HG03095 (cell line): ENCODE measurements at regions not wholly inside any gene's neighbourhood (a gene's known extent, or its start where the extent isn't known, plus 50 kb on each side); places are given as distances from the start of the nearest gene placed in this dataset.
A peak's percentile ranks its signal among the peaks of the same experiment; 100 is the strongest.

Experiments
- ATAC-seq: cut with Tn5 transposase; IDR thresholded peaks from one replicate; pipeline ENCODE4 v1.9.1; 2021; ENCODE audit warnings: moderate library complexity; ENCODE audit not compliant: unreplicated experiment

- ATAC-seq = no peak
Observed at GRCh38 chr4:152100379-152101201, 339.8 kb upstream of the GATB start.

- no peak for ATAC-seq
Observed at GRCh38 chr4:152099981-152100378, 339.2 kb upstream of the GATB start.

GRCh38 chr4:152099555-152099954 lies 338.7 kb upstream of the GATB start:
- no peak for ATAC-seq

GRCh38 chr4:152099061-152099425 lies 338.2 kb upstream of the GATB start:
- no peak for ATAC-seq

- ATAC-seq = no peak
Observed at GRCh38 chr4:152098365-152099060, 337.7 kb upstream of the GATB start.

DNA sequence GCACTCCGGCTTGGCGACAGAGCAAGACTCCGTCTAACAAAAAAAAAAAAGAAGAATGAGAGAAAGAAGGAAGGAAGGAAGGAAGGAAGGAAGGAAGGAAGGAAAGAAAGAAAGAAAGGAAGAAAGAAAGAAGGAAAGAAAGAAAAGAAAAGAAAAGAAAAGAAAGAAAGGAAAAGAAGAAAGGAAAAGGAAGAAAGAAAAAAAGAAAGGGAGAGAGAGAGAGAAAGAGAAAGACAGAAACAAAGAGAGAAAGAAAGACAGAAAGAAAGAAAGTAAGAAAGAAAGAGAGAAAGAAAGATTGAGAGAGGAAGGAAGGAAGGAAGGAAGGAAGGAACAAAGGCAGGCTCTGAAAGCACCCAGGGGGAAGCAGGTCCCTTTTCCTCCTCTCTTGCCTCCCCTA lies 336.6 kb upstream of the GATB start:
- ATAC-seq = no peak

- ATAC-seq = no peak
Observed at GRCh38 chr4:152095701-152096070, 334.9 kb upstream of the GATB start.

GRCh38 chr4:152094970-152095700 lies 334.3 kb upstream of the GATB start:
- no peak for ATAC-seq

- ATAC-seq = no peak
Observed at GRCh38 chr4:152091405-152091804, 330.6 kb upstream of the GATB start.

DNA sequence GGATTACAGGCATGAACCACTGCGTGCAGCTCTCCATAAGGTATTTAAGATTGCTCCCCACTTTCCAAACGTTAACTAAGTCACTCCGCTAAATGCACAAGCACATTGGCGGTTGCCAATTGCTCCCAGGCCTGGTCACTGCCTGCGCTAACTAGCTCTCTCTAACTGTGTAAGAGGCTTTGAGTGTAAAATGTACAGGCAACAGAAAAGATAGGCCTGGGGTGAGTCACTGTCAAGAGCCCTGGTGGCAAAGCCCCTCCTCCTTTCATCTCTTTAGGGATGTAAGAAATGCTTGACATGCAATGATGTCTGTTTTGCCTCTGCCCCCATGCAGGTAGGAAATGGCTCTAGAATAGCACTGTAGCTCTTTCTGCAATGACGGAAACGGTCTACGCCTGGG lies 329.7 kb upstream of the GATB start:
- ATAC-seq = no peak

DNA sequence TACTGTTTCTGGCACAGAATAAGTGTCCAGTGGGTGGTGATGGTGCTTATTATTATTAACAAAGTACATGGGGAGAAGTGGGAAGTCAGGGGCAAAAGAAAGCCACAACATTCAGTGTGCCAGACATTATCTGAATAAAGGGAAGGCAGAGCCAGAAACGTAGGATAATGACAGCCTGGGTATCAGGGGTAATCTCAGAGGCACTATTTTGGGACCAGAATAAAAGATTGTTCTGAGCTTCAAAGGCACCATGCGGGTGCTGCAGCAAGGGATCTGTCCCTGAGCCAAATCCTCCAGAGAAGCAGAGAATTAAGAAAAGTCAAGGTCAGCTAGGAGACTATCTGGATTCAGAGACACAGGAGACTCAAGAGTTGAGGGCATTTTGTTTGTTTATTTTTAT lies 328.8 kb upstream of the GATB start:
- no peak for ATAC-seq

DNA sequence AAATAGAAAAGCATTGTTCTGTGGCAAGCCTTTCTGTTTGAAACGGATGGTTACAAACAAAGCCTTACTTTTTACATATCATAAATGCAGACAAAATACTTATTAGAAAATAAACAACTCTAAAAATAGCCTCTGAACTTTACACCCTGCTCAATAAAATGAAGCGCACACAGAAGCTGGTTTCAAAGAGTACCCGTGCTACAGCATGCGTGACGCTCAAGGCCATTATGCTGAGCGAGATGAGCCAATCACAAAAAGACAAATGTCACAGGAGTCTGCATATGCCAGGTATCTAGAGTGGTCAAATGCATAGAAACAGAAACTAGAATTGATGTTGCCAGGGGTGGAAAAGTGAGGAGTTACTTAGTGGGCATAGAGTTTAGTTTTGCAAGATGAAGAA lies 326.5 kb upstream of the GATB start:
- no peak for ATAC-seq

GRCh38 chr4:152085657-152086056 lies 324.9 kb upstream of the GATB start:
- no peak for ATAC-seq

DNA sequence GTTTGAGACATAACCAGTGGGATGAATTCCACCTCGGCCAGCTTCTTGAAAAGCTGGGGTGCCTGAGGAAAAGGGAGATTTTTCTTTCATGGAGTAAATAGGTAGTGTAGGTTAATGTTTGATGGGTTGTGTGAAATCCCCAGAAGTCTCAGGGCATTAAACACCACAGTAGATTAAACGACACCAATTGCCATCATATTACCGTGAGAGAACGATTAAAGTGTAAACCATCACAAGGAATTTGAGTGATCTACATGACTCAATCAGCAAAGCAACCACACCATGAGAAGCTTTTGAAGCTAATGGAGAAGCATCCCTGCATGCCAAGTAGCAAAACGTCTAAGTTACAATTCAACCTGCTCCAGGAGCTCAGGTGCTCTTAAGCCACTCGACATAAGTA lies 322.5 kb upstream of the GATB start:
- ATAC-seq = no peak

GRCh38 chr4:152081024-152081423 lies 320.2 kb upstream of the GATB start:
- ATAC-seq = peak; percentile 88

DNA sequence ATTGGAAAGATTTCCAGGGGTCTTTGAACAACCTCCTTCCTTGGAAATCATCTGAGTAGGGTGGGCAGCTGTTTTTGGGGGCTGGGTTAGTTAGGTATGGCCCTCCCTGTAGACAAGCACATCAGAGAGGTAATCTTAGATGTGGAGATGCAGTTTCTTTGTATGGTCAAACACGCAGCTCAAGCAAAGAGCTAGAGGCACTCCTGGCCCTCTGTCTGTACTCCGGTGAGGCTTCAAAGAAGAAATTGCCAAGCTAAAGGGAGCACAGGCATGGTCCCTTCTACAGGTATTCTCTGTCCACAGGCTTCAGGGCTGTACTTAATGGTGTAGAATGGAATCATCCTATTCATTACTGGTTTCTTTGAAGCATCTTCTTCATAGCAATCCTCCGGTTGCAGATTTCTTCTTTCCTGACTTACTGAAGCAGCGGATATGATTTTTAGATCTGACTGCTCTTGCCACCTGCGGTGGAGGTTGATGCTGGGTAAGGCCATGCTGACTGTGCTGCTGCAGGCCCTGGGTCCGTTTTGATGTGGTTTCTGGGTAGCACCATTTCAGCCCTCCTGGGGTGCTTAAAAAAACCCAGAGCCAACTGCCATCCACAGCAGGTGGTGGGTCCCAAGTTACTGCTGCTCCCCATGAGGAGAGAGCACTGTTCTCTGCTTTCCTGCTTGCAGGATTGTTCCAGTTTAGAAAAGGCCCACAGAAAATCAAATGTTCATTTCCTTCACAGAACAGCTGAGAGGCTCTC lies 318.9 kb upstream of the GATB start:
- ATAC-seq = no peak

- ATAC-seq = no peak
Observed at GRCh38 chr4:152079079-152079478, 318.3 kb upstream of the GATB start.

DNA sequence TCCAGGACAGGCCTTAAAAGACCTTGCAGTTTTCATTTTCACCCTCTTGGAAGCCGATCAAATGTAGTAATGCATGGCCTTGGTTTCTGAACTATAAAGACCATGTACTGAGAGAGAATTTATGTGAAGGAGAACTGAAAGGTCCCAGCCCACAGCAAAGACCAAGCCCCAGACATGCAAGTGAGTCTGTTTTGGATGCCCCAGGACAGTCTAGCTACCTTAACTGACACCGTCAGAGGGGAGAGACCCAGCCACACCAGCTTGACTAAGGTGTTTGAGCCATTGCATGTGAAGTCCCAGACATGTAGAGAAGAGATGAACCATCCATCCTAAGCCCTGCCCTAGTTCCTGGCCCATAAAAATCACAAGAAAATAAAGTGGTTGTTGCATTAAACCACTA lies 316.8 kb upstream of the GATB start:
- ATAC-seq = no peak

DNA sequence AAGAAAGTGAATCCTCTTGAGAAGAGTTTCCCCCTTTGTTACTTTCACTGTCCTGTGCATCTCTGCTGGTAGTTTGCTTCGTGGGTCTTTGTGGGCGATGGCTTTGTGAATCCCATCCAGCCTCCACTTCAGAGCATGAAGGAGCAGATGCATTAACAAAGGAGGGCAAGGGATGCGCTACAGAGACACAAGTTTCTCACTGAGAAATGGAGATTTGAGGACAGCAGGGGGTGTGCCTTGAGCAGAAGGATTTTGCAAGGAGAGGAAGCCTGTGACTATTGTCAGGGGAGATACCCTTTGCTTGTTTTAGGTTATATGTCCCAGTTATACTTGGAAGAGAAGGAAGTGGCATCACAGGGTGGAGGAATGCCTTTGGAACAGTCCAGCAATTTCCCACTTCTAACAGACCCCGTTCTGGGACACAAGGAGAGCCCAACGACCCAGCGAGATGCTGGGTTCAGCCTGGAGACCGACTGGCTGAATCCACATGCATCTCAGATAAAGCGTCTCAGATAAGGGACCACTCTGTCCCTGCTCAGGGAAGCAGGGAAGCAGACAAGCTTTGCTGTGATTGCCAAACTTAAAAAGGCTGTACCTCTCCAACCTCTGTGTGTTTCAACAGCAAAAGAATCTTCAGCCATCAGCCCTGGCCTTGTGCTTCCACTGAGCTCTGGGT lies 314.6 kb upstream of the GATB start:
- ATAC-seq = no peak

DNA sequence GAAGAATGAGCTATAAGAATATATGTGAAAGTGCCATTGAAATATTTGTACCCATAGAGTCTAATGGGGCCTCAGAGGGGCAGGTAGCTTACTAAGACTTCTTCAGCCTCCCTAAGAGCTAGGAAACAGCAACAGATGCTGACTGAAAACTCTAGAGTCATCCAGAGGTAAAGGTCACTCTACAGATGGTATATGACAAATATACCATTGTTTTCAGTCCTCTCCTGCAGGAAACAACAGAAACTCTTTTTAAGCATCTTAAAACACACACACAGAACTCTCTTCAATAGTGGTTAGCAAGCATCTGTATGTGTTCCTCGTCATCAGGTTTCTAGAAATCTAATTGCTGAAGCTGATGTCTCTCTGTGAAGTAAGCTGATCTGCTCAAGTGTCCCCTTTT lies 313.8 kb upstream of the GATB start:
- ATAC-seq = no peak

- no peak for ATAC-seq
Observed at GRCh38 chr4:152074088-152074437, 313.3 kb upstream of the GATB start.
